Forelimb muscle (tissue), 1 donor: ENCODE measurements at regions not wholly inside any gene's neighbourhood (a gene's known extent, or its start where the extent isn't known, plus 50 kb on each side); places are given as distances from the start of the nearest gene placed in this dataset.
A peak's percentile ranks its signal among the peaks of the same experiment; 100 is the strongest.
"Not testable (repeated sequence)": the region's sequence is repeated elsewhere in the genome, so short reads cannot be mapped to it uniquely, and the experiment has no call there.

Source experiments
- DNase-seq: peaks from one replicate; pipeline ENCODE4 v3.0.0-alpha.2; 2013; ENCODE audit warnings: low read depth

DNA sequence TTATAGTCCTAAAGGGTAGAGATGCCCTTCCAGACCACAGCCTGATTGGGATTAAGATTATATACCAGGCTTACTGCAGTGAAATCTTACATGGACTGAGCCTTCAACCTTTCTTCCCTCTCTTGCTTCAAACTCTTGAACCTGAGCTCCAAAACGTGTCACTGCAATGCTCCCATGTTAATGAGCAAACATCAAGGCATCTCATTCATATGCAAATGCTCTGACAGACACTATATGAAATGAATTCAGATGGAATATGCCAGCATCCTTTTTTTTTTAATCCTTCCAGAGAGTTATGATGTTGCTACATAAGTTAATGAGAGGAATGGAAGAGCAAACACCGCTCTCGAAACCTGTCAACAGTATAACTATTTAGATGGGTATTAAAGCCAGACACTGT, 611.9 kb upstream of the CDH11 start:
- DNase-seq, result no peak

DNA sequence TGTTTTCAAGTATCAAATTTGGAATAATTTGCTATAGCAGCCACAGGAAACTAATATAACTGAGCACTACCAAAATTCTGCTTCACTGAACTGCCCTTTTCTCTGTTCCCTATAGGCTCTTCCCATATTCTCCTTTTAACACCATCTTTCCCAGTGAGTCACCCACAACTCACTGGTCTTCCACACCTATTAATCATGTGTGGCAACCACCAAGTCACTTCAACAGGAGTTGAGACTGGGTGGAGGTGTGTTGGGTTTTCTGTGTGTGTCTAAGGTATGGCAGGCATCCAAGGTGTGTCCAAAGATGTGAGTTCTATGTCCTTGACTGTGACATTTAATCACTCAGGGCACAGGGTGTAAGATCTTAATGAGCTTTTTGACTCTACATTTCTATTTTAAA, 610.0 kb upstream of the CDH11 start:
- DNase-seq, result no peak

DNA sequence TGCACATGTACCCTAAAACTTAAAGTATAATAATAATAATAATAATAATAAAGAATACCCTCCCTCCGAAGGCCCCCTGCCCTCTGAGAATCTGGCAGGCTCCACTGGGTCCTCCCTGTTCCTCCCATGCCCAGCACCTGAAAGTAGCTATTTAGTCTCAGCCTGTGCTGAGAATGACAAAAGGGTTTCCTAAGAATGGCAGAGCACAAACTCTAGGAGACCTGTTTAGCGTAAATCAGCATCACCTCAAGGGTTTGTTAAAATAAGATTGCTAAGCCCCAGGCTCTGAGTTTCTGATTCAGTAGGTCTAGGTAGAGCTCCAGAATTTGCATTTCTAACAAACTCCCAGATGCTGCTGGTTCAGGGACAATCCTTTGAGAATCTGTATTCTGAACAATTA, 606.8 kb upstream of the CDH11 start:
- DNase-seq, result no peak

DNA sequence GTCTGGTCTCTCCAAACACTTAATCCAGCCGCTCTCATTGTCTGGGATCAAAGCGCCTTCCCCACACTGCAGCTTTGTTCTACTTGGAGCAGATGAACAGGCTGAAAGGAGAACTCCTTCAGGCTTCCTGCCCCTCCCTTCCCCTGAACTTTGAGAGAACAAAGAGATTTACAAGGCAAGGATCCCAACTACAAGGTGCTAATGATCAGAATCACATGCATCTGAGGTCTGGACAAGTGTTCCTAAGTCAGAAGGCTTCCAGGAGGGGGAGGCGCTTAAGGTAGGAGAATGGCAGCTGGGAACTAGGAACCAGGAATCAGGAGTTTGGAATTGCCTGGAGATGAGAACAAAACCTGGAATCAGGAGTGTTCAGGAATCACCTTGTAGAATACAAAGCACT, 606.3 kb upstream of the CDH11 start:
- DNase-seq, result no peak

DNA sequence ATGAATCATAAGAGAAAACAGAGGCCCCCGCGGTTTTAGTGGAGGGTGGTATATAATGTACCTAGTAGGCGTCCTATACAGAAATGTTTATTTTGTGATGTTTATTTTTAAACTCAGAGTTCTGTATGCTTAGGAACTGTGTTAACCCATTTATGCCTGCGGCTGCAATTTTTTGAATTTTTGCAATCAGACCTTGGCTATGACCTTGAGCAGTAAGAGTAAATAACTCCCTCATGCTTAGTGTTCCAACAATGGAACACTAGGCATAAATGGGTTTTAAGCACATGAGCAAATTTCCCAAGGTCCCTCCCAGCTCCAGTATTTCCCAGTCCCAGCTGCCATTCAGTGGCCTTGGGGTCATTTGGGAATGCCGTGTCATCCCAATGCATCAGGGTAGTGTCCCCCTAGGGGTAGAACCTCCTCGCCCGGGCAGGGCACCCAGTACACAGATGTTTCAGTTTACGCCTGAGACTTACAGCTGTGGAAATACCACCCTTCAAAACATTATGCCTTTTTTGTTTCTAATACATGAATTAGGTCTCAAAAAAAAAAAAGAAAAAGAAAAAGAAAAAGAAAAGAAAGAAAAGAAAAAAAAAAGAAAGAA, 605.8 kb upstream of the CDH11 start:
- no peak for DNase-seq

DNA sequence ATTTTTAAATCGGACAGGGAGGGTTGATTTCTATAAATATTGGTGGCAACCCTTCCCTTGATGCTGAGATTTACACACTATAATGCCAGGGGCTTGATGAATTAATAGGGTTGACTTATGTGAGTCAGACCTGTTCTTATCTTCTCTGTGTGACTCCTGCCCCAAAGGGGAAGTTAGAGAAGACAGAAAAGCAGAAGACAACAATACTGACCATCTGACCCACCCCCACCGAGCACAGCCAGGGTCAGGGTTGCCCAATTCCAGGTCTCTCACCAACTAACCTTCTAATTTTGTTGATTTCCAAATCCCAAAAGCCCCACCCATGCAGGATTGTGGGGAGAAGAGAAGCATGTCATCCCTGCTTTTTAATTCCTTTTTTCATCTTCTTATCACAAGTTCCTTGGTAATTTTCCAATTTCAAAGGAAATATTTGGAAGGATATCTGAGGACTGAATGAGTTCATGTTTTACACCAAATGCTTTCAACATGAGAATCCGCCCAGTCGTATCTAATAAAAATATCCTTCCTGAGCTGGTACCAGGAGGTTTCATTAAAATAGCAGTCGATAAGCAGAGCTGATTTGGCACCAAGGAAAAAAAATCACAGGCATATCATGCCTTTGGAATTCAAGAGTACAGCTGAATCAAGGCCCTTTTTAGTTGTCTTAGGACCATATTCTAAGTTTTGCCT, 603.4 kb upstream of the CDH11 start:
- DNase-seq, result no peak

DNA sequence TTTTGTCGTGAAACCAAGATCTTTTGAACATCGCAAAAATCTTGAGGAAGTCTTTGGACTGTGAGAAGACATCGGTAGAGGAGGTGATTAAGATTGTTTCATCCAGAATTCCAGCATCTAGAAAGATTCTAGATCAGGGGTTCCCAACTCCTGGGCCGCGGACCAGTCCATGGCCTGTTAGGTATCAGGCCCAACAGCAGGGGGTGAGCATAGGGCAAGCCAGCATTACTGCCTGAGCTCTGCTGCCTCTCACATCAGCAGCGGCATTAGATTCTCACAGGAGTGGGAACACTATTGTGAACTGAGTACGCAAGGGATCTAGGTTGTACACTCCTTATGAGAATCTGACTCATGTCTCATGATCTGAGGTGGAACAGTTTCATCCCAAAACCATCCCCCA, 600.6 kb upstream of the CDH11 start:
- DNase-seq, result no peak

DNA sequence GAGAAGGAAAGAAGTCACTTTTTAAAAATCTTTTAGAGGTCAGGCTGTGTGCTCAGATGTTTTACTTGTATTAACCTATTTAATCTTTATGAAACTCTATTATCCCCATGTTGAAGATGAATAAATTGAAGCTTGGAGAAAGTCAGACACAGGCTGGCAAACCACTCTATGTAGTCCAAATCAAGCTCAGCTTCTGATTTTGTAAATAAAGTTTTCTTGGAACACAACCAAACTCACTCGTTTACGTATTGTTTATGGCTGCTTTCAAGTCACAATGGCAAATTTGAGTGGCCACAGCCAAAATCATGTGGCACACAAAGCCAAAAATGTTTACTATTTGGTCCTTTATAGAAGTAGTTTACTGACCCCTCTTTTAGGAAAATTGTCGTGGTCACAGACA, 596.0 kb upstream of the CDH11 start:
- DNase-seq, result no peak

DNA sequence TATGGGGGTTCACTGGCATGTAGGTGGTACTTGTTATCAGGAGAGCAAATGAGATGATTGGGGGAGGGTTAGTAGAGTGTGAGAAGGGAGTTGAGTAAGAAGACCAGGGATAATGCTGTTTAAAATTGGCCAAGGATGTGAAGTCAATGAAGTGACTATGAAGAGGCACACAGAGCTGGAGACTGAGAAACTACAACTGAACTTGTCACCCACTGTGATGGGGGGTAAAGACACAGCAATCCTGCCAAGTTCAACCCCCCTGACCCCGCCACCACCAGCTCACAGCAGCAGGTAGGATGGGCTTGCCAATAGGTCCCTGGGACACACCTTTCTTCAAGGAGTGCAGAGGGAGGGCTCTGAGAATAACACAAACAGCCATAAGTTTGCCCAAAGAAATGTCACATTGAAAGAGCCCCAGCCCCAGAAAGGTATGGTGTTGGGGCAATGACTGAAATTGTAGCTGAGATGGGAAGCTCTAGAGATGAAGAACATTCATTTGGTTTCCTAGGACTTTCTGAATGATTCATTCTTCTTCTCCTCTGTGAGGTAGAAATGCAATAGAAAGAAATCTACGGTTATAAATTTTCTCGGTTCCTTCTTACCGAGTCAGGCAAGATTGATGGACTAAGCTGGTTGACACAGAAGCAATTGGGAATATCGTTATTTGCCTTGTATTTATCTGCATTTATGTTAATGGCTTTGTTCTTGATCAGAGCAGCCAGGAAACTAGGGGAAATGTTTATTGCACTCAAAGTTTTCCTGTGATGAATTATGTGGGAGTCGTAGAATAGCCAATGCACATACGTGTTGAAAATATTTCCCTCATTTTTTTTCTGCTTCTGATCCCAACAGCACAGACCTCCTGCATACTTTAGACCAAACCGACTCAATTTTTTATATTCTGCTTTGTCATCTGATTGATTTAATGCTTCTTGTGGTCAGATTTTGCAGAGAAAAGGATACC, 595.2 kb upstream of the CDH11 start:
- no peak for DNase-seq

DNA sequence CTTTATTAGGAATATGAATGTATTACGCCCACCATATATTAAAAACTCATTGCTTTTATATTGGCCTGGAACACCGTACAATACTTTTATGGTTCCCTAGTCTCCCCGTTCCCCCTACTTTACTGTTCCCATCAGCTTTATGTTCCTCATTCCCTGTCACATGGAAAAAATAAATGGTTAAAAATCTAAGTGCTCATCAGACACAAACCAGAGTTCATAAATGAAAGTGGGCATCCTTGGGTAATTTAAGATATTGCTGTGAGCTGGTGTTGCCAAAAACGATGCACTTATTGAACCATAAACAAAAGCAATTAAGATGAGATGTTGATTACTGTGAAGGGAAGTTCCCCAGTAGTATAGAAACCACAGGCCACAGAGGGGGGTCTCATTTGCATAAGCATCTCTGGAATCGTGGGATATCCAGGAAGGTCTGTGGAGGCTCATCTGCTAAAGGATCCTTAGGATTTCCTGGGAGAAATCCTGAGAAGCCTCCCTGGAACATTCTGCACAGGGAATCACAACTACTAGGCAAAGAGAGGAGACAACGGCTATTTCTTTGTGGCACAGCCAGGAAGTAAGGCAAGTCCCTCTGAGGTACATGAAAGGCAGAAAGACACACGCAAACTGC, 591.4 kb upstream of the CDH11 start:
- no peak for DNase-seq

DNA sequence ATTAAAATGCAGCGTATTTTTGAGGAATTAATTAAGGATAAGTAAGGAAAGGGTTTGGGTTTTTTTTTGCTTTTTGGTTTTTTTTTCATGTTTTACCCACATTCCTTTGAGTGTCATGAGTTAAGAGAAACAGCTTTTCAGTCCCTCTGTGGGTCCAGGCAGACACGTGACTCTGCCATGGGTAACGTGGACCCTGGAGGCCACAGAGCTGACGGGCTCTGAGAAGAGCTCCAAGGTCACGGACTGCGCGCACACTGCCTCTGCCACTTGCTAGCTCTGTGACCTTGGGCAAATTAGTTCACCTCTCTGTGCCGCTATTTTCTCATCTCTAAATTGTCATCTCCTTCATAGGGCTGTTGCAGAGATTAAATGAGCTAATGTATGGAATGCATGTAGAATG, 588.2 kb upstream of the CDH11 start:
- no peak for DNase-seq

DNA sequence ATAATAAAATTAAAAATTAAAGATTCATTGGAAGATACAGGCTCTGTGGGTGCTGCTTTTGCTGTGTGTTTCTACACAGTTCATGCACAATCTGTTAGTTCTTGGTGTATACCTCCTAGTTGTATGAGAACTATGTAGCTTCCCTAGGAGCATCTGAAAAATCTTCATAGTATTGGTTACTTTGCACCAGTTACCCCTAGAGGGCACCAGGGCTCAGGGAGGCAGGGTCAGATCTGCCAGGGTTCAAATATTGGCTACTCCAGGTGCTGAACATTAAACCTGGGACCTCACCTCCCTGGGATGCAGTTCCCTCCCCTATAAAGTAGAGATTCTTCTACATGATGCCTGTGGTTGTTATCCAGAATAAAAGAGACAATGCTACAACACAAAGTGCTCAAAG, 583.0 kb upstream of the CDH11 start:
- no peak for DNase-seq

DNA sequence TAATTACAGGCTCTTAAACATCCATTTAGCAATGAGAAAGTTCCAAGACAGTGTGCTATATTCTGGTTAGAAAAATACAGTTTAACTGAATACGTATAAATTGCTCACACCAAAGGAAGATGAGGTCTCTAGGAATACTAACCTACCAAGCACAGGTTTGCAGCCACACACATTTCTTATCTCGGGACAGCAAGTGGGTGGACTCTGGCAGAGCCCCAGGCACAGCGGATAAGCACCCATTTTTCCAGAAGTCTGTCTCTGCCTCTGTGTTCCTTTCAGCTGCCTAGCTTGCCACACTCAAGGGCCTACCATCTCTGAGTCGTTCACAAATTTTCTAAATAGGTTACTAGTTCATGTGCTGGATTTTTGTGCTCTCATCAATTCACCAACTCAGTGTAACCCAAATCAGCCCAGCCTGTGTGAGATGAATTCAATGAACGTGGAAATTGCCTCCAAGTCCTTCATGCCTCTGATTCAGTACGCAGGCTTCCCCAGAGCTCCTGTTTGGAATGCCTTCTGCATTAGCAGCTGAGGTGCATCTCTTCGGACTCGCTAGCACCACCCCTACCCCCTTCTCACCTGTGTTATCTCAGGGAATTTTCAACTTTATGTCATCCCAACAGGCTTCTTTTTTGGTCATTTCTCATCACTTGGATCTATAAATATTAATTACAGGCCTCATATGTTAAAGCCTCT, 581.0 kb upstream of the CDH11 start:
- no peak for DNase-seq

DNA sequence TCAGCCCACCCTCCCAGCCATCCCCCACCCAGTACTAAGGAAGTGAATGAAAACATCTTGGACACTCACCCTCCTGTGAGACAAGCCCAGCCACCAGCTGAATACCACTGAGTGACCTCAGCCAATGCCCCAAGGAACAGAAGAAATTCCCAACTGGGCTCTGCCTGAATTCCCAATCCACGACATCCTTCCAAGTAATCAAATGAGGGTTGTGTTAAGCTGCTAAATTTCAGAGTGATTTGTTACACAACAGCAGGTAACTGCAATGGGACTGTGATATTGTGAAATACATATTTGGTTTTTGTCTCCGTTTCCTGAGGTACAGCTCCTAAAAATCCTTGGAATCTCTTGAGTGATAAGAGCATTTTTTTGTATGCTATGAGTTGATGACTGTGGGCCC, 578.7 kb upstream of the CDH11 start:
- DNase-seq, result no peak

DNA sequence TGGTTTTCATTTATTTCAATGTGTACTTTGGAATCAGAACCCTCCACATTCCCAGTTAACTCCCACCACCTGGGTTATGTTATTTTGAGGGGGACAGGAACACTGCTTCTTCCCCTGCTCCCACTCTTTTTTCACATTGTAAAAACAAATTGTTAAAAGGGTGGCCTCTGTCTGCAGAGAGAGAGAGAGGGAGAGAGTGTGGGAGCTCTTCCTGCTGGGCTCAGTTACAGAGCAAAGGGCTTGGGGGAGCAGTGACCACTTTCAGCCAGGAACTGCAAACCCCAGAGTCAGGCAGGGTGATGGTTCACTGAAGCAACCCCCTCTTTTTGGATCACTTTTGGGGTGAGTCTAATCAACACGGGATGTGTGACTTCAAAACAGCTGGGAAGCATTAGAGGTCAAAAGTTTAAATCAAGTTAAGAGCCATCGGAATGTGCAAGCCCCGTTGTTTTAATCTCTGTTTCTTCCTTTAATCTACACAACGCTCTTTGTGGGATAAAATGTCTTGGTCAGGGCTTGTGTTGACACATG, 577.0 kb upstream of the CDH11 start:
- peak; percentile 24 for DNase-seq

DNA sequence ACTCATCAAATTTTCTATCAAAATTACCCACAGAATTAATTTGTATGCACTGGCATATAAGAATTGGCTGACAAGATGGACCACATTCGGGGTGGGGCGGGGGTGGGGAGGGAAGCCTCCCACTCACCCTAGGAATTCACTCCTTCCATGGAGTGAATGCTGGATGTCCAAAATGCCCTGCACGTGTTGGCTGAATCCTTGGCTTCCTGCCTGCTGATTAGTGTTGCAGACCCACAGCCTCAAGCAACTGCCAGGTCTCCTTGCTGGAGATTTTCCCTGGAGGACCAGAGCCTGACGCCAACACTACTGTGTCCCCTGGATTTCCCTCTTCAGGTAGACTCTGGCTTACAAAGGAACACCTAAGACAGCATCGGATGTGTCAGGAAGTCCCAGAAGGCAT, 575.7 kb upstream of the CDH11 start:
- no peak for DNase-seq

DNA sequence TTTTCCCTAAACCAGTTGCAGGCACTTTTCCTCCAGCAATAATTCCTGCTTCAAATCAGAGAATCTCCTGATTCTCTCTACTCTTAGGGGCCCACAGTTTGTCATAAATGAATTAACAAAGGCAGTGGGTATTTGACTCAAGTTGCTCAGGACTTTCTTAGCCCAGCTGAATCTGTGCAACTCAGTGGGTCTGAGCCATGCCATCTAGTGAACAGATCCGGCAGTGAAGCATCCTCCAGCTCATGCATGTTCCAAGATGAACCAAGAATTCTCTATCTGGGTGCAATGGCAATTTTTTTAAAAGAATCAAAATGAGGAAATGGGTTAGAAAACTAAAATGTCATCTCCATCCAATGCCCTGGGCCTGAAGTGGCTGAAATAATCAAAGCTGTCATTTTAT, 575.2 kb upstream of the CDH11 start:
- DNase-seq, result no peak

DNA sequence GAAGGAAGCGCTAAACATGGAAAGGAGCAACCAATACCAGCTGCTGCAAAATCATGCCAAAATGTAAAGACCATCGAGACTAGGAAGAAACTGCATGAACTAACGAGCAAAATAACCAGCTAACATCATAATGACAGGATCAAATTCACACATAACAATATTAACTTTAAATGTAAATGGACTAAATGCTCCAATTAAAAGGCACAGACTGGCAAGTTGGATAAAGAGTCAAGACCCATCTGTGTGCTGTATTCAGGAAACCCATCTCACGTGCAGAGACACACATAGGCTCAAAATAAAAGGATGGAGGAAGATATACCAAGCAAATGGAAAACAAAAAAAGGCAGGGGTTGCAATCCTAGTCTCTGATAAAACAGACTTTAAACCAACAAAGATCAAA, 570.0 kb upstream of the CDH11 start:
- DNase-seq, result not testable (repeated sequence)

DNA sequence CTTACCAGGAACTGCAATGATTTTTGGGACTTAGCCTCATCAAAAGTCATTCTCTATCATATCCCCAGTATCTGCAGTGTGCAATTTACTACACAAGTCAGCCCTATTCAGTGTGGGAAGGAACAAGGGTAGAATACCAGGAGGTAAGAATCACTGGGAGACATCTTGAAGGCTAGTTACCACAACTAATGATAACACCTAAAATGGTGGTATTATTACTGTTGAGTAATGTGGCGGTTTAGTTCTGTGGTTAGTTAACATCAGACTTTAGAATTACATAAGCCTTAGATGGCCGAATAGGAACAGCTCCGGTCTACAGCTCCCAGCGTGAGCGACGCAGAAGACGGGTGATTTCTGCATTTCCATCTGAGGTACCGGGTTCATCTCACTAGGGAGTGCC, 567.9 kb upstream of the CDH11 start:
- DNase-seq, result no peak

DNA sequence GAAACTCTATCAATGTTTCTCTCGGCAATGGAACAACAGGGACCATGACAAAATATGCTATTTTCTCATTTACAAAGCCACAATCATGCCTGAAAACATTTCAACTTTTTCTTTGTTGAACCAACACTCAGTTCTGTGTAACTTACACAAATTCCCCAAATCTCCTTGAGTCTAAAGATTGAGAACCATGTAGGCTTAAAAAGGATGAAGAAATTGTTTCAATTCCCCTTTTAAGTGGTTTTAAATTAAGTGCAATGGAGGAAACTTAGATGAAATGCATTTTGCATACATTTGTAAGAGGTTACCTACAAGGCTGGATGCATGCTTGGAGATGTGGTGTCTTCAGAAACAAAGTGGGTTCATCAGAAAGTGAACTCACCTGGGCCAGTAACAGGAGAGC, 566.4 kb upstream of the CDH11 start:
- DNase-seq, result no peak

DNA sequence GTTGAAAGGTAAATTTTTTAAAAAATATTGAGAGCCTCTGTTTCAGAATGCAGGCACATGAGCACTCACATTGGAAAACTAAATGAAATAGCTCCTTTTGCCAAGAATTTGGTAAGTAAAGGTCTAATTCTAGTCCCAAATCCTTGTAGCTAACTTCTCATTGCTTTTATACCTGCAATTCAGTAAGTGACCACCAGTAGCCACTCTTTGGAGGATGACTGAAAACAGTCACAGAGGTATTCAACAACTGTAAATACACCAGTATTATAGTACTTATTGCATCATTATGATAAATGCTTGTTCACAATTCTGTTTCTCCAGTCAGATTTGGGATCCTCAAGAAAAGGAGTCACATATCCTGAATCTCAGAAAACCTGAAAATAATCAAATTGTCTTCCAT, 562.4 kb upstream of the CDH11 start:
- no peak for DNase-seq

DNA sequence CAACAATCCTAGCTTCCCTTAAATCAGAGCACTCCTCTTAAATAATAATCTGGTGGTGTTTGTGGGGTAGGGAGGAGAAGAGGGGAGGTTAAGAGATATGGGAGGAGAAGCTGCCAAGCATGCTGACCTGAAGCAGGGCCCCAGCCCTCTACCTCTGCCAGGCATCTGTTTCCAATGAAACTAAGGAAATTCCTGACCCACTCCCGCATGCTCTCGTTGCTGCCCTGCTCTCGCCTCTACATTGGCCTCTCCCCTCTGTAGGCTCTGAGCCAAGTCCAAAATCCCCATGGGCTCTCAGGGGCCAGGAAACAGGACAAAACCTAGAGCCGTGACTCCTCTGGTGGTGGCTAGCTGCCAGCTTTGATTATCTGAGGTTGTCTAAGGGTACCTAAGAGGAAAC, 559.5 kb upstream of the CDH11 start:
- DNase-seq, result no peak
